SK-N-SH treated with all-trans-retinoic acid at 6 μM for 48 hours (cell line): ENCODE measurements at regions not wholly inside any gene's neighbourhood (a gene's known extent, or its start where the extent isn't known, plus 50 kb on each side); places are given as distances from the start of the nearest gene placed in this dataset.

Experiments
- ATAC-seq: fragments of 200-7000 bp; cut with Tn5 transposase; 3 replicates; pipeline ENCODE4 v1.9.1; 2020; ENCODE audit warnings: mild to moderate bottlenecking, moderate library complexity
- ARNTL ChIP-seq: fragments of 450-650 bp; formaldehyde crosslinking; IDR thresholded peaks from 2 replicates; pipeline ENCODE4 v1.5.0; 2020; ENCODE audit warnings: low read depth, mild to moderate bottlenecking, moderate library complexity, borderline replicate concordance
- BACH2 ChIP-seq: fragments of 250-450 bp; sonication (Bioruptor Pico); IDR thresholded peaks from 2 replicates; pipeline ENCODE4 v1.9.0; 2021; ENCODE audit warnings: mild to moderate bottlenecking, borderline replicate concordance
- CSDC2 ChIP-seq: fragments of 250-450 bp; sonication (Bioruptor Pico); IDR thresholded peaks from 2 replicates; pipeline ENCODE4 v1.5.0; 2020; ENCODE audit warnings: mild to moderate bottlenecking, moderate library complexity
- ESRRG ChIP-seq: fragments of 250-450 bp; sonication (Bioruptor Pico); IDR thresholded peaks from 2 replicates; pipeline ENCODE4 v1.6.1; 2021; ENCODE audit warnings: mild to moderate bottlenecking
- GLIS3 ChIP-seq: fragments of 250-450 bp; sonication (Bioruptor Pico); IDR thresholded peaks from 2 replicates; pipeline ENCODE4 v1.5.0; 2020; ENCODE audit warnings: mild to moderate bottlenecking, moderate library complexity
- ISL1 ChIP-seq: fragments of 250-450 bp; sonication (Bioruptor Pico); IDR thresholded peaks from 2 replicates; pipeline ENCODE4 v2.1.2; 2022; ENCODE audit warnings: mild to moderate bottlenecking, moderate library complexity
- OSR1 ChIP-seq: fragments of 250-450 bp; sonication (Bioruptor Pico); IDR thresholded peaks from 2 replicates; pipeline ENCODE4 v1.8.0; 2022; ENCODE audit warnings: moderate library complexity, mild to moderate bottlenecking, inconsistent platforms
- POU6F1 ChIP-seq: fragments of 250-450 bp; sonication (Bioruptor Pico); IDR thresholded peaks from 2 replicates; pipeline ENCODE4 v1.8.0; 2021; ENCODE audit warnings: low read depth, mild to moderate bottlenecking, moderate library complexity, borderline replicate concordance
- PPARA ChIP-seq: fragments of 250-450 bp; sonication (Bioruptor Pico); IDR thresholded peaks from 2 replicates; pipeline ENCODE4 v1.5.0; 2020; ENCODE audit warnings: mild to moderate bottlenecking, borderline replicate concordance
- RARB ChIP-seq: fragments of 250-450 bp; sonication (Bioruptor Pico); IDR thresholded peaks from 2 replicates; pipeline ENCODE4 v1.8.0; 2021; ENCODE audit warnings: mild to moderate bottlenecking, moderate library complexity
- SNAI2 ChIP-seq: fragments of 250-450 bp; sonication (Bioruptor Pico); IDR thresholded peaks from 2 replicates; pipeline ENCODE4 v1.5.0; 2020; ENCODE audit warnings: mild to moderate bottlenecking, moderate library complexity
- TCF4 ChIP-seq: fragments of 250-450 bp; sonication (Bioruptor Pico); IDR thresholded peaks from 2 replicates; pipeline ENCODE4 v1.8.0; 2021; ENCODE audit warnings: mild to moderate bottlenecking, moderate library complexity, borderline replicate concordance
- TOX ChIP-seq: fragments of 250-450 bp; sonication (Bioruptor Pico); IDR thresholded peaks from 2 replicates; pipeline ENCODE4 v1.8.0; 2021; ENCODE audit warnings: mild to moderate bottlenecking, moderate library complexity, borderline replicate concordance
- ZC3H10 ChIP-seq: fragments of 250-450 bp; sonication (Bioruptor Pico); IDR thresholded peaks from 2 replicates; pipeline ENCODE4 v1.5.1; 2021; ENCODE audit warnings: mild to moderate bottlenecking, moderate library complexity
- ZFP3 ChIP-seq: fragments of 250-450 bp; sonication (Bioruptor Pico); IDR thresholded peaks from 2 replicates; pipeline ENCODE4 v1.5.0; 2020; ENCODE audit warnings: mild to moderate bottlenecking, moderate library complexity
- ZFP30 ChIP-seq: fragments of 450-650 bp; formaldehyde crosslinking; IDR thresholded peaks from 2 replicates; pipeline ENCODE4 v1.5.0; 2022; ENCODE audit warnings: mild to moderate bottlenecking, moderate library complexity
- ZNF565 ChIP-seq: fragments of 450-650 bp; formaldehyde crosslinking; conservative IDR thresholded peaks from 2 replicates; pipeline ENCODE4 v1.5.0; 2020; ENCODE audit warnings: low read depth, mild to moderate bottlenecking, moderate library complexity
- ZNF70 ChIP-seq: fragments of 450-650 bp; formaldehyde crosslinking; IDR thresholded peaks from 2 replicates; pipeline ENCODE4 v1.5.0; 2020; ENCODE audit warnings: mild to moderate bottlenecking, moderate library complexity
- ZNF8 ChIP-seq: fragments of 450-650 bp; formaldehyde crosslinking; IDR thresholded peaks from 2 replicates; pipeline ENCODE4 v1.5.0; 2020; ENCODE audit warnings: mild to moderate bottlenecking, moderate library complexity
- TF ChIP-seq, protein P1 (sequence below): fragments of 250-450 bp; sonication (Bioruptor Pico); IDR thresholded peaks from 2 replicates; pipeline ENCODE4 v1.5.1; 2020; ENCODE audit warnings: low read depth, mild to moderate bottlenecking, moderate library complexity
- TF ChIP-seq, protein P2 (sequence below): fragments of 250-450 bp; sonication (Bioruptor Pico); IDR thresholded peaks from 2 replicates; pipeline ENCODE4 v1.8.0; 2020; ENCODE audit warnings: mild to moderate bottlenecking, moderate library complexity, borderline replicate concordance
- TF ChIP-seq, protein P3 (sequence below): fragments of 250-450 bp; sonication (Bioruptor Pico); IDR thresholded peaks from 2 replicates; pipeline ENCODE4 v1.5.0; 2020; ENCODE audit warnings: mild to moderate bottlenecking, moderate library complexity
- TF ChIP-seq, protein P4 (sequence below): fragments of 250-450 bp; sonication (Bioruptor Pico); IDR thresholded peaks from 2 replicates; pipeline ENCODE4 v1.5.1; 2021; ENCODE audit warnings: mild to moderate bottlenecking, moderate library complexity

- TF ChIP-seq RARB (CRISPR knock-in tag), result no peak
- TF ChIP-seq, protein P1, sequence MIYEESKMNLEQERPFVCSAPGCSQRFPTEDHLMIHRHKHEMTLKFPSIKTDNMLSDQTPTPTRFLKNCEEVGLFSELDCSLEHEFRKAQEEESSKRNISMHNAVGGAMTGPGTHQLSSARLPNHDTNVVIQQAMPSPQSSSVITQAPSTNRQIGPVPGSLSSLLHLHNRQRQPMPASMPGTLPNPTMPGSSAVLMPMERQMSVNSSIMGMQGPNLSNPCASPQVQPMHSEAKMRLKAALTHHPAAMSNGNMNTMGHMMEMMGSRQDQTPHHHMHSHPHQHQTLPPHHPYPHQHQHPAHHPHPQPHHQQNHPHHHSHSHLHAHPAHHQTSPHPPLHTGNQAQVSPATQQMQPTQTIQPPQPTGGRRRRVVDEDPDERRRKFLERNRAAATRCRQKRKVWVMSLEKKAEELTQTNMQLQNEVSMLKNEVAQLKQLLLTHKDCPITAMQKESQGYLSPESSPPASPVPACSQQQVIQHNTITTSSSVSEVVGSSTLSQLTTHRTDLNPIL (CRISPR knock-in tag), result no peak
- TF ChIP-seq ZFP30 (CRISPR knock-in tag), result no peak
- TF ChIP-seq ZFP3 (CRISPR knock-in tag), result no peak
- TF ChIP-seq, protein P2, sequence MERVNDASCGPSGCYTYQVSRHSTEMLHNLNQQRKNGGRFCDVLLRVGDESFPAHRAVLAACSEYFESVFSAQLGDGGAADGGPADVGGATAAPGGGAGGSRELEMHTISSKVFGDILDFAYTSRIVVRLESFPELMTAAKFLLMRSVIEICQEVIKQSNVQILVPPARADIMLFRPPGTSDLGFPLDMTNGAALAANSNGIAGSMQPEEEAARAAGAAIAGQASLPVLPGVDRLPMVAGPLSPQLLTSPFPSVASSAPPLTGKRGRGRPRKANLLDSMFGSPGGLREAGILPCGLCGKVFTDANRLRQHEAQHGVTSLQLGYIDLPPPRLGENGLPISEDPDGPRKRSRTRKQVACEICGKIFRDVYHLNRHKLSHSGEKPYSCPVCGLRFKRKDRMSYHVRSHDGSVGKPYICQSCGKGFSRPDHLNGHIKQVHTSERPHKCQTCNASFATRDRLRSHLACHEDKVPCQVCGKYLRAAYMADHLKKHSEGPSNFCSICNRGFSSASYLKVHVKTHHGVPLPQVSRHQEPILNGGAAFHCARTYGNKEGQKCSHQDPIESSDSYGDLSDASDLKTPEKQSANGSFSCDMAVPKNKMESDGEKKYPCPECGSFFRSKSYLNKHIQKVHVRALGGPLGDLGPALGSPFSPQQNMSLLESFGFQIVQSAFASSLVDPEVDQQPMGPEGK (CRISPR knock-in tag), result no peak
- no peak for TF ChIP-seq ZNF8 (CRISPR knock-in tag)
- no peak for TF ChIP-seq GLIS3
- TF ChIP-seq ESRRG (CRISPR knock-in tag), result no peak
- TF ChIP-seq BACH2 (CRISPR knock-in tag), result no peak
- ATAC-seq, result no peak
These were observed 109.7 kb upstream of the FOXQ1 start for GRCh38 chr6:1202201-1202600.

DNA sequence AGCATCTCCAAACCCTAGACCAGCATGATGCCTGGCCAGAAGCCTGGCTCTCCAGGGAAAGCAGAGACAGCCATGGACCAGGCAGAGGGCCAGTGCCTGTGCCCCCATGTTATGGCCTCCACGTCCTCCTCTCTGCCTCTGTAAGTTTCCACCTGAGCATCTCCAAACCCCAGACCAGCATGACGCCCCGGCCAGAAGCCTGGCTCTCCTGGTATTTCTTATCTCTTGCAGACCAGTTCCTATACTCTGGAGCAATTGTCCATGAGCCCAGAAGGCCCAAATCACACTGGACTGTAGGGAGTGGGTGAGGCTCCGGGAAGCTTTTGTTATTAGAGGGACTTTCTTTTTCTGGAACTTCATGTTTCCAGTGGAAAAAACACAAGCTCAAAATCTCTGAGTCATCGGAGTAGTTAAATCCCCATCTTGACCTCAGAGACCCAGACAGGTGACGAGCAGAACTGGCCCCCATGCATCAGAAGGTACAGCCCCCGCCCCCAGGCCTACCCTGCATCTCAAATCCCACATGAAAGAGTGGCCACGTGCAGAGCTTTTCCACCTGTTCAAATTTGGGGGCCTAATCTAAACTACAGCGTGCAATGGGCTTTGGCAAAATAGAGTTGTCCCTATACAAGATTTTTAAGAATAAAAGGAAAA is 110.2 kb upstream of the FOXQ1 start:
- no peak for ATAC-seq
- no peak for TF ChIP-seq TCF4
- TF ChIP-seq, protein P3, sequence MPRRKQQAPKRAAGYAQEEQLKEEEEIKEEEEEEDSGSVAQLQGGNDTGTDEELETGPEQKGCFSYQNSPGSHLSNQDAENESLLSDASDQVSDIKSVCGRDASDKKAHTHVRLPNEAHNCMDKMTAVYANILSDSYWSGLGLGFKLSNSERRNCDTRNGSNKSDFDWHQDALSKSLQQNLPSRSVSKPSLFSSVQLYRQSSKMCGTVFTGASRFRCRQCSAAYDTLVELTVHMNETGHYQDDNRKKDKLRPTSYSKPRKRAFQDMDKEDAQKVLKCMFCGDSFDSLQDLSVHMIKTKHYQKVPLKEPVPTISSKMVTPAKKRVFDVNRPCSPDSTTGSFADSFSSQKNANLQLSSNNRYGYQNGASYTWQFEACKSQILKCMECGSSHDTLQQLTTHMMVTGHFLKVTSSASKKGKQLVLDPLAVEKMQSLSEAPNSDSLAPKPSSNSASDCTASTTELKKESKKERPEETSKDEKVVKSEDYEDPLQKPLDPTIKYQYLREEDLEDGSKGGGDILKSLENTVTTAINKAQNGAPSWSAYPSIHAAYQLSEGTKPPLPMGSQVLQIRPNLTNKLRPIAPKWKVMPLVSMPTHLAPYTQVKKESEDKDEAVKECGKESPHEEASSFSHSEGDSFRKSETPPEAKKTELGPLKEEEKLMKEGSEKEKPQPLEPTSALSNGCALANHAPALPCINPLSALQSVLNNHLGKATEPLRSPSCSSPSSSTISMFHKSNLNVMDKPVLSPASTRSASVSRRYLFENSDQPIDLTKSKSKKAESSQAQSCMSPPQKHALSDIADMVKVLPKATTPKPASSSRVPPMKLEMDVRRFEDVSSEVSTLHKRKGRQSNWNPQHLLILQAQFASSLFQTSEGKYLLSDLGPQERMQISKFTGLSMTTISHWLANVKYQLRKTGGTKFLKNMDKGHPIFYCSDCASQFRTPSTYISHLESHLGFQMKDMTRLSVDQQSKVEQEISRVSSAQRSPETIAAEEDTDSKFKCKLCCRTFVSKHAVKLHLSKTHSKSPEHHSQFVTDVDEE, result no peak
- no peak for TF ChIP-seq ZC3H10 (CRISPR knock-in tag)
- TF ChIP-seq ARNTL (CRISPR knock-in tag), result no peak
- no peak for TF ChIP-seq GLIS3
- no peak for TF ChIP-seq SNAI2 (CRISPR knock-in tag)
- TF ChIP-seq, protein P4, sequence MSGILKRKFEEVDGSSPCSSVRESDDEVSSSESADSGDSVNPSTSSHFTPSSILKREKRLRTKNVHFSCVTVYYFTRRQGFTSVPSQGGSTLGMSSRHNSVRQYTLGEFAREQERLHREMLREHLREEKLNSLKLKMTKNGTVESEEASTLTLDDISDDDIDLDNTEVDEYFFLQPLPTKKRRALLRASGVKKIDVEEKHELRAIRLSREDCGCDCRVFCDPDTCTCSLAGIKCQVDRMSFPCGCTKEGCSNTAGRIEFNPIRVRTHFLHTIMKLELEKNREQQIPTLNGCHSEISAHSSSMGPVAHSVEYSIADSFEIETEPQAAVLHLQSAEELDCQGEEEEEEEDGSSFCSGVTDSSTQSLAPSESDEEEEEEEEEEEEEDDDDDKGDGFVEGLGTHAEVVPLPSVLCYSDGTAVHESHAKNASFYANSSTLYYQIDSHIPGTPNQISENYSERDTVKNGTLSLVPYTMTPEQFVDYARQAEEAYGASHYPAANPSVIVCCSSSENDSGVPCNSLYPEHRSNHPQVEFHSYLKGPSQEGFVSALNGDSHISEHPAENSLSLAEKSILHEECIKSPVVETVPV (CRISPR knock-in tag), result no peak
- no peak for TF ChIP-seq ISL1 (CRISPR knock-in tag)
- TF ChIP-seq RARB (CRISPR knock-in tag), result no peak
- no peak for TF ChIP-seq ZNF565
- TF ChIP-seq OSR1 (CRISPR knock-in tag), result no peak
- TF ChIP-seq POU6F1 (CRISPR knock-in tag), result no peak
- no peak for TF ChIP-seq PPARA (CRISPR knock-in tag)
- no peak for TF ChIP-seq ZNF70 (CRISPR knock-in tag)
- TF ChIP-seq BACH2 (CRISPR knock-in tag), result no peak
- no peak for TF ChIP-seq ZNF8 (CRISPR knock-in tag)

DNA sequence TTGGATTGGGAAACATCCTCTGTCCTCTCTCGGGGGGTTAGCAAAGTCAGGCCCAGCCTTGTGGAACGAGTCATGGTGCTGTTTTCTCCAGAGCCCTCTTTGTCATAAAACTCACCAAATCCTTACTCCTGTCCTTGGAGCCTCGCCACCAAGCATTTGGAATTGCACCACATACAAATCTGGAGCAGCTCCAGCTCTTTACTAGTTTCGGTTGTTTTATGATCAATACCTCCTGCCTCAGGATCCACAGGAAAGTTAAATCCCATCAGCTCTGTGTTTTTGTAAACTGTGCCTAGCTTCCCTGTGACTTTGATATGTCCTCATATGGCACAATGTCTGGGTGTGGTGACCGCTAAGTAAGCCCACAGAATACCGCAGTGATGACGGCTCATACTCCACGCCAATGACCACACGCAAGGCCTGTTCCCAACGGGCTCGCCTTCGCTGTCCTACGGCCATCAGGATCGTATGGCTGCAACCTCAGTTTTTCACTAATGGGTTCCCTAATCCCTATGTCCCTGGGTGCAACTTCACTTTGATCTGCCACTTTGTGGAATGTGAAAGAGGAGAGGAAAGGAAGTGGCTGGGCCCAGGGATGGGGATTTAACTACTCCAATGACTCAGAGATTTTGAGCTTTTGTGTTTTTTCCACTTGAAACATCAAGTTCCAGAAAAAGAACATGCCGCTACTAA is 111.3 kb upstream of the FOXQ1 start:
- TF ChIP-seq TOX (CRISPR knock-in tag) (no peak), OSR1 (CRISPR knock-in tag) (no peak), ISL1 (CRISPR knock-in tag) (no peak), CSDC2 (CRISPR knock-in tag) (no peak), PPARA (CRISPR knock-in tag) (no peak), SNAI2 (CRISPR knock-in tag) (no peak), GLIS3 (no peak)
- TF ChIP-seq, protein P3, result no peak
- TF ChIP-seq, all 23 proteins: peak for 0
- ATAC-seq, result no peak
